Activated CD8-positive, alpha-beta T cell treated with anti-CD3 and anti-CD28 coated beads for 36 hours (primary cell): ENCODE measurements at regions not wholly inside any gene's neighbourhood (a gene's known extent, or its start where the extent isn't known, plus 50 kb on each side); places are given as distances from the start of the nearest gene placed in this dataset.
A peak's percentile ranks its signal among the peaks of the same experiment; 100 is the strongest.

ENCODE experiments used
- ATAC-seq: fragments of 200-7000 bp; cut with Tn5 transposase; one replicate; pipeline ENCODE4 v1.10.0; 2021; ENCODE audit warnings: mild to moderate bottlenecking, moderate library complexity
- CTCF ChIA-PET: fragments of 350-600 bp; sonication (Branson Sonifier 250); formaldehyde crosslinking; loops from one replicate; lab custom pipeline; 2021; ENCODE audit warnings: antibody characterized with exemption; lab: Charles Lee
- POLR2A ChIA-PET: fragments of 350-600 bp; sonication (Branson Sonifier 250); formaldehyde crosslinking; loops from one replicate; lab custom pipeline; 2021; ENCODE audit warnings: antibody characterized with exemption; lab: Charles Lee
- DNase-seq: peaks from one replicate; pipeline ENCODE4 v3.0.0-alpha.2; 2020
- H3K27ac Mint-ChIP-seq: one replicate; pipeline ENCODE4 v1.8.0; 2021; ENCODE audit warnings: mild to moderate bottlenecking, mixed read lengths
- H3K27me3 Mint-ChIP-seq: one replicate; pipeline ENCODE4 v1.8.0; 2021; ENCODE audit warnings: mixed read lengths
- H3K36me3 Mint-ChIP-seq: one replicate; pipeline ENCODE4 v1.8.0; 2021; ENCODE audit warnings: low read depth, mixed read lengths
- H3K4me1 Mint-ChIP-seq: one replicate; pipeline ENCODE4 v1.8.0; 2021; ENCODE audit warnings: low read depth, mixed read lengths
- H3K4me3 Mint-ChIP-seq: one replicate; pipeline ENCODE4 v1.8.0; 2021; ENCODE audit warnings: mild to moderate bottlenecking, moderate library complexity, mixed read lengths
- H3K9me3 Mint-ChIP-seq: one replicate; pipeline ENCODE4 v1.8.0; 2021; ENCODE audit warnings: mixed read lengths
- CTCF ChIP-seq: fragments of 200-600 bp; IDR thresholded peaks from one replicate; pipeline ENCODE4 v1.8.0; 2022; ENCODE audit warnings: antibody characterized with exemption, mild to moderate bottlenecking
- intact Hi-C: fragments of 100-400 bp; cut with micrococcal nuclease; formaldehyde crosslinking; loops from one replicate; pipeline ENCODE4 v1.10.0; 2022

GRCh38 chr6:9420316-9421015 is 985.1 kb upstream of the SLC35B3 start:
- Mint-ChIP-seq H3K4me3 (no peak overlapping the region), H3K36me3 (no peaks in the 10 kb centered on the region), H3K4me1 (no peaks in the 10 kb centered on the region), H3K9me3 (peaks cover 1% of the 10 kb centered on the region), H3K27ac (no peak overlapping the region), H3K27me3 (no peaks in the 10 kb centered on the region)
- DNase-seq (no peak), ATAC-seq (no peak)
- ChIA-PET CTCF (no interaction called here), POLR2A (no interaction called here)
- intact Hi-C loops, result no loop called here
- TF ChIP-seq CTCF, result no peak

- ATAC-seq (no peak), DNase-seq (no peak)
- TF ChIP-seq CTCF, result no peak
- POLR2A ChIA-PET, result no interaction called here
- H3K36me3 Mint-ChIP-seq, result no peaks in the 10 kb centered on the region
- H3K27me3 Mint-ChIP-seq, result no peaks in the 10 kb centered on the region
- intact Hi-C loops, result no loop called here
- H3K9me3 Mint-ChIP-seq, result peaks cover 1% of the 10 kb centered on the region
- CTCF ChIA-PET, result no interaction called here
- no peak overlapping the region for H3K4me3 Mint-ChIP-seq
- no peaks in the 10 kb centered on the region for H3K4me1 Mint-ChIP-seq
- H3K27ac Mint-ChIP-seq, result no peak overlapping the region
Measured at GRCh38 chr6:9417400-9417799, 982.1 kb upstream of the SLC35B3 start.

GRCh38 chr6:9412951-9413559 is 977.7 kb upstream of the SLC35B3 start:
- CTCF ChIA-PET, result interaction anchor here (0.7 to 1.3 kb wide), 3 partner anchors 16 to 431 kb away, joined by 3 to 4 read pairs (median 3); no protein-coding TSS in a partner anchor
- DNase-seq (peak; percentile 36), ATAC-seq (no peak)
- H3K9me3 Mint-ChIP-seq, result peaks cover 1% of the 10 kb centered on the region
- POLR2A ChIA-PET, result no interaction called here
- H3K36me3 Mint-ChIP-seq, result no peaks in the 10 kb centered on the region
- TF ChIP-seq CTCF, result peak; percentile 40
- H3K4me1 Mint-ChIP-seq, result no peaks in the 10 kb centered on the region
- no peak overlapping the region for H3K4me3 Mint-ChIP-seq
- H3K27ac Mint-ChIP-seq, result no peak overlapping the region
- no peaks in the 10 kb centered on the region for H3K27me3 Mint-ChIP-seq
- intact Hi-C loops, result no loop called here

GRCh38 chr6:9409126-9409525 is 973.8 kb upstream of the SLC35B3 start:
- Mint-ChIP-seq H3K4me3 (no peak overlapping the region), H3K27ac (no peak overlapping the region), H3K4me1 (no peaks in the 10 kb centered on the region), H3K36me3 (no peaks in the 10 kb centered on the region), H3K9me3 (peaks cover 1% of the 10 kb centered on the region), H3K27me3 (no peaks in the 10 kb centered on the region)
- ChIA-PET POLR2A (no interaction called here), CTCF (interaction anchor here (0.6 kb wide), 1 partner anchor 702 kb away, joined by 3 read pairs; no protein-coding TSS in a partner anchor)
- no peak for TF ChIP-seq CTCF
- ATAC-seq (no peak), DNase-seq (no peak)
- intact Hi-C loops, result no loop called here

GRCh38 chr6:9408402-9409117 is 973.2 kb upstream of the SLC35B3 start:
- H3K27ac Mint-ChIP-seq, result no peak overlapping the region
- no peak for TF ChIP-seq CTCF
- H3K9me3 Mint-ChIP-seq, result peaks cover 1% of the 10 kb centered on the region
- no peaks in the 10 kb centered on the region for H3K27me3 Mint-ChIP-seq
- no peaks in the 10 kb centered on the region for H3K4me1 Mint-ChIP-seq
- POLR2A ChIA-PET, result no interaction called here
- H3K4me3 Mint-ChIP-seq, result no peak overlapping the region
- DNase-seq, result no peak
- CTCF ChIA-PET, result no interaction called here
- no peaks in the 10 kb centered on the region for H3K36me3 Mint-ChIP-seq
- intact Hi-C loops, result no loop called here
- no peak for ATAC-seq
